Inflammatory macrophage treated with lipopolysaccharide for 1 hour (primary cell): ENCODE measurements at regions not wholly inside any gene's neighbourhood (a gene's known extent, or its start where the extent isn't known, plus 50 kb on each side); places are given as distances from the start of the nearest gene placed in this dataset.

Experiments used
- DNase-seq, 2 donors: peaks; one replicate each; pipeline ENCODE4 v3.0.0-alpha.2; 2020 to 2022

DNA sequence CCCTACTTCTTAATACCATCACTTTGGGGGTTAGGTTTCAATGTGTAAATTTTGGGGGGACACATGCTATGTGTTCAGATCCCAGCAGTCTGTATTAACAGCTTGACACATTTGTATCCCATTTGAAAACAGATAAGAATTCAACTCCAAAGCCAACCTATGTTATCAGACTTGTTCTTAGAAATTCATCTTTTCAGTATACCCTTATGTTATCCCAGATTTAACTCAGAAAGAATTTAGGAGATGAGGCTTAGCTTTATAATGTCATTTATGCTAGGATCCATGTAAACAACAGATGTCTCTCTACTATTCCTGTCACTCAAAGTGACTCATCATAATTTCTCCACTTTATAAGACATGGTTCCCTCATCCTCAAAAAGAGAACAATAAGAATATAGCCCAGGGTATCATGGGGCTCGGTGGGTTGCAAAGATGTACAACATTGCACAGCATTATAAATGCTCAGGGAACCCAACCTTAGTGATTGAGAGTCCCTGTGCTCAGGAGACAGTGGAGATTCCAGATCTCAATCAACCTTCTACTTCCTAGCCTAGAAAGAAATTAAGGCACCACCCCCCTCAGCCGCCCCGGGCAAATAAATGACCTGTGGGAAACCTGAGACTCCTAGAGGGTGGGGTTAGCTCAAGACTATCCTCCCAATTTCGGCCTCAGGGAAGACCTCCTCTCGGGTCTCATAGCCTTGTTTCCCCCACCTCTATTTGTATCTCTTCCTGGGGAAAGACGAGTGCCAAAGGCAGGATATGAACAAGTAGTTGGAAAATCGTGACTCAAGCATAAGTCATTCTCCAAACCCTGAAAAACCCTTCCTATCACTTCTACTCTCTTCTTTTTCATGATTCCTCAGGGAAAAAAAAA is 265.1 kb upstream of the CAMK1G start:
- no peak for DNase-seq

DNA sequence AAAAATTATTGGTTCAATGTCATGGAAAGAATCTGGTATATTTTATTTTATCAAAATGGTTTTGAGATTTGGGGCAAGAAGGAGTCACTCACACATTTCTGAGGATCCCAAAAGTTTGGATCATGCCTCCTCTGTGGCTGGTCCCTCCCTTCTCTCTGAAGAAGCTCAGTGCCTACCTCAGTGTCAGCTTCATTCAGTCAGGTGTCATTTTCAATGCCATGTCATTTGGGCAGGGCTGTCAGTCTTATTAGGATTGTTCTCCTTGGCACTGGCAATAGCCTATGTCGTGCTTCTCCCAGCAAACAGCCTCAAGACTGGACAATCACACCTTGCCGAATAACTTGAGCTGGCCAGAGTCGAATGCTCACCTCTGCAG is 264.5 kb upstream of the CAMK1G start:
- no peak for DNase-seq

DNA sequence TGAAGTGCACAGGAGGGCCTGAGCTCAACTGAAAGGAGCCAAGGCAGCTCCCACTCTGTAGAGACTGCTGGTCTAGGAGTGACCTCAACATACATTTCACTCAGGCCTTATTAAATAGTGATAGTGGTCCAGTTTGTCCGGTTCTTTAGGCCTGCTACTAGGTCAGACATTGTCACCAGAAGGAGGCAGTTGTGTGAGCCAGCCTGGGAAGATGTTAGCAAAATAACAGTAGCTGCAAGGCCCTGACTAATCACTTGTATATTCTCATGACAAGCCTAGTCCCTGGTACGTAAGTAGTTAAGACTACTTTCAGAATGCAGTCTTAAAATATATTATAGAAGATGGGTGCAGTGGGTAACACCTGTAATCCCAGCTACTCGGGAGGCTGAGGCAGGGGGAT is 264.0 kb upstream of the CAMK1G start:
- no peak for DNase-seq

DNA sequence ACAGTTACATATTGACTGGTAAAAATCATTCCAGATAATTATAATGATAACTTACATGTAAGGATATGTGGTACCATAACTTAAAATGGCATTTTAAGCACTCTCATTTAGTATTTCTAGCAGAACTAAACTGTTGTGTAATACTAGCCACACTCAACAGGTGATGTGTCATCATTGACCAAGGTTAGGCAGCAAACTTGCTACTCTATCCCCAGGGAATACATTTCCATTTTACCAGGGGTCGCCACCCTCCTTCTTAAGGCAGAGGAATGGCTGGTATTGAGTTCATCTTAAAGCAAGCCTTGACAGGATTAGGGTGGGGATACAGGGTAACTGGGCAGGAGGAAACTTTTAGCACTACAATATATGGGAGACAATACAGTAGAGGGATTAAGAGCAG is 259.8 kb upstream of the CAMK1G start:
- no peak for DNase-seq

DNA sequence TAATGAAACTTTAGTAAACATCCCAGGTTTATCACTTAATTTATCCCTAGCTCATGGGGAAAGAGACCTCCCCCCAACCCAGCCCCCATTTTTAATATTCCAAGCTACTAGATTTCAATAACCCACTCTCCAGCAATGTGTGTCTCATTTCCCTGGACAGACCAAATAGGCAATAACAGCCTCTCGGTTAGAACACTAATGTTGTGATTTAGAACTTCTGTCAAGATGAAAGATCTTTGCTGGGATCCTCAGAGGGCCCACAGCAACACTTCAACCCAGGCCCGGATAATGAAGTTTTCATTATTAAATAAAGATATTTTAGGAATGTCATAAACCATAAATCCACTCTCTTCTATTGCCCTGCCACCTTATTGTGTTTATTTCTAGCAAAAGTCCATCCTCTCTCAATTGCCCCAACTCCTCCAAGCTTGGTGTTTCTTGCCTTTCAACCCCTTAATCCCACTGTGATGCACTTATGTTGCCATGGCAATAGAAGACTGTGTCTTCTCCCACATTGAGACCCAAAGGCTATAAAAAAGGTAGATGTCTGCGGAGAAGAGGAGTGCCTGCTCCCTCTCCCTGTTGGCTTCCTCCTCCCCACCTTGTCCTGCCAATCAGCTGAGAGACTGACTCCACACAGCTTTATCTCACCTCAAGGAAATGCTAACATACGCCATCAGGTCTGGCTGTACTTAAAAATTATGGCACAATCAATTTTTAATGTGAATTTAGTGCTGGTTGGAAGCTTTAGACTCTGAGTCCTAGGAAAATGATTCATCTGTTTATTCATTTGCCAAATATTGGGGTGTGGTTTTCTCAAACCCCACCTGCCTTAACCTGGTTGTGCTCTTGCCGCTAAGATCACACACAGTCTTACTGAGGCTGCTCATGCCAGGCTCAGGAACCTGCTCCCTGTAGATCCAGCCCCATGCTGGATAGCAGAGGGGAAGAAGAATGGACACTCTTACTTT is 258.3 kb upstream of the CAMK1G start:
- DNase-seq, result no peak

DNA sequence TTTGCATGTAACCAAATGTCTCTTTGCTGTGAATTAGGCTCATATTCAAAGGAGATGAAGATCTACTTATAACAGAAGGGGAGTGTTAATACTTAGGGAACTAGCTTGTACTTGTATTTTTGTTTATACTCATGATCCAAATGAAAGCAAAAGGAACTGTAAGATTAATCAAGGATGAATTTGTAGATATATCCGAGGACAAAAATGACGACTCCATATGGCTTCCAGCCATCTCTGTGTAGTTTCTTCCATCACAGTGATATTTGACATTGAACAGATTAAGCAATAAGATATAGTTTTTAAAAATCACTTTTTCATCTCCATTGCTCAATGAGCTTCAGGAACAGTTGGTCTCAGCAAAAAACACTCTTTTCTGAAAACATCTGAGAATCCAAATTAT is 257.4 kb upstream of the CAMK1G start:
- DNase-seq, result no peak

DNA sequence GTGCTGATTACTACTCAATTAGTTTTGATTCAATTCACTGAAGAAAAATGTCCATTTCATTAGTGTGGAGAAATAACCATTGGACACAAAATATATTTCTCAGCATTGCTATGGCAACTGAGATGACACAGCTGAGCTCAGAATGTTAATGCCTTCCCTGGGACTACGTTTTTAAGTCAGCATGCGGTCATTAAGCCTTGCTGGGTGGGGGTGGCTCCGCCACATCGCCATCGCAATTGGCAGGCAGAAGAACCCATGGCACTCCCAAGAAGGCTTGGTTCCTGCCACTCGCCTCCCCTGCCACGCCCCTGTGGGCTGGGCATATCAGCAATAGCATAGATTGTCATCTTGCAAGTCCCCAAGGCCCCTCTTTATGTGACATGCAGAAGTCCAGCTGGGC is 256.7 kb upstream of the CAMK1G start:
- DNase-seq, result no peak

DNA sequence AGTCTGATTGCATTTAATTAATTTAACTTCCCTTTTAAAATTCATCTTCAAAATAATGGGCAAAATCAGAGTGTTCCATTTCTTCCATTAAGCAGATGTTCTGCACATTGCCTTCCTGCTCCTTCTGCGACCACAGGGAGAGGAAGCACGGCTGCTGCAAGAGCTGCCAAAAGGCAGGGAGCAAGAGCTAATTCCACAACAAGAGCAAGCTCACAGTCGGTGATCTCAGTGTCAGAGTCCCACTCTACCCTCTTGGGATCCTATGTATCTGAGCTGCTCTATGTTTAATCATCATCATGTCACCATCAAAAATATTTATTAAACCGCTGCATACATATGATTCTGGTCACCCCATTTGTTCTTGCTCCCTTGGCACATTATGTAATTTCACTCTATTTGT is 255.3 kb upstream of the CAMK1G start:
- DNase-seq, result no peak

DNA sequence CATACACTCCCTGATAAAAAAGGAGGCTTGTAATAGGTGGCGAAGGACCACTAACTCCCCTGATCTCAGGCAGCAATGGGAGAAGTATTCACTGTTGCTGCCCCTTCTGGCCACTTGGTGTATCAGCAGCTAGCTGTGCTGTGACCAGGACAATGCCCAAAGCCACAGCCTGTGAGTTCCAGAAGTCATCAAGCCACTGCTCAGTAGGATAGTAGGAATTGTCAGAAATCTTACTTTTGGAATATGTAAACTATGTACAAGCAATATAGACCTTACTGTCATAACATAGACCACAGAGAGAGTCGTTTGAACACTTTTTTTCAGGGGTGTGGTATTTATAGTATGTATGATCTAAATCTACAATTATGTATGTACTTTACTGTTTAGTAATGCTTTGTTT is 248.3 kb upstream of the CAMK1G start:
- peak in 1 of 2 donors; percentile 31 for DNase-seq

DNA sequence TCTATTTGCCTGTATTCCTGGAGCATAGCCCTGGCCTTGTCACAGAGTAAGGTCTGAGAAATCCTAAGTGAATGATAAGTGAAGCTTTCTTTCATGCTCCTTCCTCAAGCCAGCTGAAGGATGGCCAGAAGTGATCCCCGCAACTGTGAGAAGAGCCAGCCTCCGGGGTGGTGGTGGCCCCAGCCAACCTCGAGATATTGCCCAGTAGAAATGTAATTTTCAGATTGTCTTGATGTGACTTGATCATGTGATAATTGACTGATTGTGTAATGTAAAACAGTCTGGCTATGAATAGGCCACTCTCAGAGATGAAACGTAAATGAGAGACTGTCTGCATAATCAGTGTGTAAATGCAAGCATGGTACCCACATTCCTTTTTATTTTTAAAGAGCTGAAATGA is 242.4 kb upstream of the CAMK1G start:
- DNase-seq, result no peak

DNA sequence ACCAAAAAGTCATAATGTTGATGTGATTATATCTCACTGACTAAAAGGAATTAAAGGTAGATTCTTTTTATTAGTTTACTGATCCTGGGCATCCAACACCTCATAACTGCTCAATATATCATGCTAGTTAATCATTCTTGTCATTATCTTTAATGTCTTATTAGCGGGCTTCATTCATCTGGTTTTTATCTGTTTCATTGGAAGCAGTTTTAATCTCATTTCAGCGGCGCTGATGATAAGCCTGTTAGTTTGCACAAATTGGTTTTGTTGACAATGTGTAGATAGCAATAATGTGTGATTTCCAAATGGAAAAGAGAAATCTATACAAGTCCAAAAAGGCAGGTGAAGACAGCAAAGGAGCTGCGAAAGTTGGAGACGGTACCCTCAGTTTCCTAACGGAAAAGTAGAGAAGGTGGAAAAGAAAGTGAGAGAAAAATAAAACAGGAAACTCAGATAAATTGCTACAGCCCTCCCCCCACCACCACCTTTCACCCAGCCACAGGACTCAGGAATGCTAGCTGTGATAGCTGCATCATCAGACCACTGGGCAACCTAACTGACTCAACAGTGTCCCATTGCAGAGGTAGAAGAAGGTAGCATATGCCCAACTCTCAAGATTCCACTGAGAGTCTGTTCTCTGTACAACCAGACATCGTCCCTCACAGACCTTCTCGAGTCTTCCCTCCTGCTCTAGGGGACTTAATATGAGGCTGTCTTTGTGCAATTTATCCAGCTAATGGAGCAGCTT is 241.7 kb upstream of the CAMK1G start:
- DNase-seq, result no peak

DNA sequence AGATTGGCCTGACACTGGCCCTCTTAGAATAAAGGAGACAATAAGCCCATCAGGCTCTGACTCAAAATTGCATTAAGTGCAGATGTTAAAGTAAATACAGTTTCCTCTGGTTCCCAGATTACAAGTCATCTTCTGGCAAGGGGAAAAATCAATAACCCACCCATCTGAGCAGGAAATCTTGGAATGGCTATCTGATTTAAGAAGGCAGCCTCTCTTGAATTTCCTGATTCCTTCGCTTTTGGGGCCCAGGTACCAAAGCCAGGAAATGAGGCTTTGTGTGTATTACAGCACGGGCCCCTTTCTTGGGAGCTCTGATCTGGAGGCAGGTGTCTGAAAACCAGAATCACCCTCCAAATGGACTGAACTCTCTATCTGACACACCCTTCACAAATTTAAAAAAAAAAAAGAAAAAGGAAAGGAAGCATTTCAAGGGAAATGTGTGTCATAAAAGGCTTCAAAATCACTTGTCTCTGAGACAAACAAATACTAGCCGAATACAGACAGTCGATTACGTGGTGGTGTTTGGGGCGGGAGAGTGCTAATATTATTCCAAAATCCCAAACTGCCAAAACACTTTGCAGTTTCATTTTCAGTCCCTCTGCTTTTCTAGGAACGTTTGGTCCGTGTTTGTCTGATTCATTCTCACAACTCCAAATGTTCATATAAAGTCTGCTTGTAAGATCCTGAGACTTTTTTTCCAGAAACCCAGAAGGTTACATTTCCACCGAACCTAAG is 240.9 kb upstream of the CAMK1G start:
- DNase-seq, result no peak

DNA sequence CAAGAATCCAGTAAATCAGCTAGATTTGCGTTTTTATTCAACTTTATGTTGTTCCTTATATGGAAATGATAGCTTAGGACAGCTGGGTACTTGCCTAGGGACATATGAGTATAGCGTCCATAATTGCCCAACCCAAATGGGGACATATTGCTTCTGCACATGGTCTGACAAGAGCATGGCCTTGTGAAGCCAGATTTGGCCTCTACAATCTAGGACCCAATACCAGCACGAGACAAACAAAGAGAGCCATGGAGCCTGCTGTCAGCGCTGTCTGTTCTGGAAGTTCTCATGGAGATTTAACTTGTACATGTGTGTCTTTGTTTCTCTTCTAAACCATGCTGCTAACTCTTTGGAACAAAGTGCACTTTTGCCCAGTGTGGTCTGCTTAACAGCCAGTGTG is 240.0 kb upstream of the CAMK1G start:
- DNase-seq, result no peak

DNA sequence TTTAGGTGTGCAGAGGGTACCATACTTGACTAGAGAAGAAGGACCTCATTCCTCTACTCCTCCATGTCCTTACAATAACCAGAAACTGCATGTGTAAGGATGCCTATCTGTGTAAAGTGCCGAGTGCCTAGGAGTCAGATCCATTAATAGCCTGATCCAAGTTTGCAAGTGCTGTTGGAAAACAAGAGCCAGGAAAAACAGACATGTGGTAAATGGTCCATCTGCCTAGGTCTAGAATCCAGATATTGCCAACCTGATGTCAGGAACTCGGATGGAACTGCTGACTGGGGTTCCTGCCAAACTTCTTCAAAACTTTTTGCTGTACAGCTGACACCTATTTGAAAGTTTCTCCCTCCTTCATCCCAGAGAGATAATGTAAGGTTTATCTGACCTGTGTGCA is 239.4 kb upstream of the CAMK1G start:
- no peak for DNase-seq

DNA sequence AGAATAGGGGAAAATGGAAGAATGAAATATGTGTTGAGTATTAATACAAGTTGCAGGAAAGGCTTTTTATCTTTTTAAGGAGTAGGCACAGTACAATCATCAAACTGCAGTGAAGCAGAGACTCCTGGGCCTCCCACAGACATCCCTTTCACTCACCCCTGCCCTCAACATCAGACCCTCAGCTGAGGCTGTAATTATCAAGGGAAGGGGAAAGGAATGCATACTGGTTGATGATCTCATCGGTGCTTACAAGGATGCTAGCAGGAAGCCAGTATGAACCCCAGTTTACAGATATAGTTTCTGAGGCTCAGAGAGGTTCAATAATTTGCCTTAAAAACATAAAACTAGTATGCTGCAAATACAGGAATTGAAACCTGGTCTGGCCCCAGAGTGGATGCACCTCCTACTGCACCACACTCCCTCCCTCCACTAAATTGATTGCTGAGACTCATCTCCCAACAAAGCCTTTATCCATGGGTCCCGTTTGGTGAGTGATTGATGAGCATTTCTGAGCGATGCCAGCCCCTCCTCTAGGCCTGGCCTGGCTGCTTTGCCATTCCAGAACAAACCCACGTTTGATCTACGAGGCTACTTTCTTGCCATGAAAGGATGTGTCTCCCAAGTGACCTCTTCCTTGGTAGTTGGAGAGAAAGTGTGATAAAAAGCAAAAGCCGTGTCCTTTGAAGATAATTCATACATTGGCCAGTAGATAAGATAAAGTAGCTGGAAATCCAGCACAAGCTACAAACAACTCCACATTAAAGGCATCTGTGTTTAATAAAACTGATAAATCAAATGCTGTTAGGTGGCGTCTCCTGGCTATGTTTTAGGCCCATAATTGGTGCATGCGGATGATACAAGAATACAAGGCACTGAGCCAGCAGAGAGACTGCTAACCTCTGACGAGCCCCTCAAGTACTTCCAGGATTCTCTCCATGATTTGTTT is 233.9 kb upstream of the CAMK1G start:
- DNase-seq, result no peak

DNA sequence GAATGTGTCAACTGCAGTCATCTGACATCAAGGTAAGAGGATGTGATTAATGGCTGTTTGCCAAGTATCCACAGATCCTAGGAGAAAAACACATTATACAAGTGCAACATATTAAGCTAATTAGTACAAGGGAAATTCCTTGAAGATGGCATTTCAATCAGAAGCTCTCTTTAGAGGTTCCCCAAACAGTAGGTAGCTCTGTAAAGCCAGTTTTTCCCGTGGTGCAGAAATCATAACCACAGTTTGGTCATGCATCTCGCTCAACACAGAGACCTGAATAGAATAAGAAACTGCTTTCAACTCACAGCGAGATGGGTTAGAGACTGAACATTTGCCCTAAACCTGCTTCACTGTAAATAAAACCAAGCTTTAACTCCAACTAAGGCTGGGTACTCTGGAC is 230.5 kb upstream of the CAMK1G start:
- DNase-seq, result no peak

DNA sequence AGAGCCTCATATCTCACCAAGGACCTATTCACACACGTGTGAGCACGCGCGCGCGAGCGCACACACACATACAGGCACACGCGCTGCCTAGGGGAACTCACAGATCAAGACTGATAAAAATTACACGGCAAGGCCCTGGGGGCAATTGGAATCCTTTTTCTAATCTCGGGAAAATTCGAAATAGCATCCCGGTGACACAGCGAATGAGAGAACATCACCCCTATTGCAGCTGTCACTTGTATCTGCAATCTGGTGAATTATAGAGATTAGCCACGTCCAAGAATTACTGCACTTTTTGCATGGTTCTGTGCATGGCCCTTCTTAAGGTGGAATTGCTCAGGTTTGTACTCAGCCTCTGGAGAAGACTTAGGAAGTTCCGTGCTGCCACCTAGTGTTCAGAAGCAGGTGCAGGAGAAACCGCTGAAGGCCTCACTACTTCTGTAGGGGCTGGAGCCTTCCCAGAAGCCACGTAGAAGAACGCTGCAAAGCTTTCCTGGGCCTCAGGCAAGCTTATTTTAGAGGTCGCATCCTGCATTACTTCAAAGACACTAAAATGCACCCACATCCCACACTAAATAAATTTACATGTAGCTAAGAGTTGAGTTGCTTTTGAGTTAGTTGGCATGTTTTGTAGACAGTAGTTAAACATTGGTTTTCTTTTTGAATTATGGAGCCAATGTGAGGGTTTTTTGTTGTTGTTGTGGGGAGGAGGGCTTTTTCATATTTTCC is 229.2 kb upstream of the CAMK1G start:
- peak; percentile 51 to 80 for DNase-seq

DNA sequence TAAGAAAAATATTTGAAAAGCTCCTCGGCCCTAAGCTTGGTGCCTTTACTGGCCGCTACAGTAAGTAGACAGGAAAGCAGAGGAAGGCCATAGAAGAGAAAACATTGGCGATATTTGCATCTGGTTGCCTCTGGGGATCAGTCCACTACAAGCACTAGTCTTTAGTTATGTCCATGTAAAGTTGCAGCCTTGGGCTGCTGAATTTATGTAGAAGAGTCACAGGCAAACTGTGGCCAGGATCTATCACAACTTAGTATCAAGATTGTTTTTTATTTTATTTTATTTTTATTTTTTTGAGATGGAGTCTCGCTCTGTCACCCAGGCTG is 228.7 kb upstream of the CAMK1G start:
- no peak for DNase-seq

DNA sequence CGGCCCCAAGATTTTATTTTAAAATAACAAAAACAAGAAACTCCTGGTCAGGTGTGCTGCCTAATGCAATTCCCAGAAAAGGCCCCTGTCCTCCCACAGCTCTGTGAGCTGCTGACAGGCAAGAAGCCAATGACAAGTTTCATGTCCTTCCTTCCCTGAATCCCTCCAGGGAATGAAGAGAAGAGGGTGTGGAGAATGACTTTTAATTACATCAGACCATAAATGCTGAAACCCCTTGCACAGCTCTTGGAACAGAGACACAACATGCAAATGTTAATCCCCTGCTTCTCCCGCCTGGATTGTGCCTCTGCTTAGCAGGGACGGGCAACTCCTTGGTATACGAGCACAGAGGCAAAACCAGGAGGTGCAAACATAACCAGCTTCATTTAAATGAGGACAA is 228.1 kb upstream of the CAMK1G start:
- no peak for DNase-seq

DNA sequence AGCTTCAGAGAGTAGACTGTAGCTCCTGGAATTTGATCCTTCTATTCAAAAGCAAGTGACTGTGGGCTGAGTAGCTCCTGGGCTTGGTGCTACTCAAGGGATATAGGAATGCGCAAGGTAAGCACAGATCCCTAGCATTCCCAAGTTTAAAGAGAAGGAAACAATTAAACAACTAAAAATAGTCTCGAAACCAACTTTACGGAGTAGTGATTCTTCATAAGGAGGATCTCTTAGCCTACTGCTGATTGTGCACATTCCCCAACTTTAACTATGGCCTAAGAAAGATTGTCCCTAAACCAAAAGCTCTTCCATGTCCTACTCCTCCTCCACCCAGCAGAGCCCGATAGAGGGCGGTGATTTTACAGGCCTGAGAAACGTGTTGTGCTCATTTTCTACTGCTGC is 226.5 kb upstream of the CAMK1G start:
- DNase-seq, result no peak

DNA sequence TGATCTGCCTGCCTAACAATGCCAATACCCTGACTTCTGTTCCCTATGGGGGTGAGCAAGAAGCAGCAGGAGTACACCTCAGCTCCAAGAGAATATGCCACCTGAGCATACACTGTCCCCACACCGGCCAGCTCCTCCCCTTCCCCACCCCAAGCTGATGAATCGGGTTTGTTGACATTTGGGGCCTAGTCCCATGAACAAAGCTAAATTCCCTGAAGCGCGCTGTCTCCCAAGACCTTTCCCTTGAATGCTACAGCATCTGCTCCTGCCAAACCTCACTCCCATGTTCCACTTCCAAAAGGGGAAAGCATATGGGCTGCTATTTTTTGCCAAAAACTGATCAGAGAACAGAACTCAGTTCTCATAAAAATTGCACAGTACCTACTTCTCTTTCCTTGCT is 220.4 kb upstream of the CAMK1G start:
- no peak for DNase-seq
